PC-3 (cell line): ENCODE measurements at regions not wholly inside any gene's neighbourhood (a gene's known extent, or its start where the extent isn't known, plus 50 kb on each side); places are given as distances from the start of the nearest gene placed in this dataset.

Source experiments
- EZH2 ChIP-seq: fragments of 300-600 bp; sonication (generic); IDR thresholded peaks from one replicate; pipeline ENCODE4 v1.6.1; 2017; ENCODE audit warnings: antibody characterized with exemption, mild to moderate bottlenecking, low read length; ENCODE audit not compliant: unreplicated experiment
- EZH2phosphoT487 ChIP-seq: fragments of 300-600 bp; sonication (generic); IDR thresholded peaks from 2 replicates; pipeline ENCODE4 v1.6.1; 2018; ENCODE audit warnings: mild to moderate bottlenecking, antibody characterized with exemption, low read length, borderline replicate concordance
- TF ChIP-seq, protein P1 (sequence below): fragments of 300-600 bp; sonication (generic); conservative IDR thresholded peaks from 2 replicates; pipeline ENCODE4 v1.5.1; 2017; ENCODE audit warnings: antibody characterized with exemption, low read depth, mild to moderate bottlenecking, low read length

DNA sequence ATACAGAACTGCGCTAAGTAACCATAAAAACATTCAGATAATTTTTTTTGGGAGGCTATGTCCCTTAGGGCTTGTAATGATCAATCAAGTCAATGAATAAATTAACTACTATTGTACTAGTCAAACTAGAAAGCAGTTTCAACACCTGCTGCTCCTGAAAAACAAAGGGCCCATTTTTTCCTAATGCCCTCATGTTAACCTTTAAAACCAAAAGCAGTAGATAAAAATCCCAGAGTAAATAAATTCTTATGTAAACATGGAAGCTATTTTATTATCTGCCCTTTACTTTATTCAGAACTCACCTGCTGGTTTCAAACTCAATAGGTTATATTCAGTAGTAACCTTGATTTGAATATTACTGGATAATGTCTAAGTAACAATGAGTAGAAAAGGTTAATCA lies 159.5 kb upstream of the STARD13 start:
- TF ChIP-seq EZH2phosphoT487 (no peak), EZH2 (no peak)
- TF ChIP-seq, protein P1, sequence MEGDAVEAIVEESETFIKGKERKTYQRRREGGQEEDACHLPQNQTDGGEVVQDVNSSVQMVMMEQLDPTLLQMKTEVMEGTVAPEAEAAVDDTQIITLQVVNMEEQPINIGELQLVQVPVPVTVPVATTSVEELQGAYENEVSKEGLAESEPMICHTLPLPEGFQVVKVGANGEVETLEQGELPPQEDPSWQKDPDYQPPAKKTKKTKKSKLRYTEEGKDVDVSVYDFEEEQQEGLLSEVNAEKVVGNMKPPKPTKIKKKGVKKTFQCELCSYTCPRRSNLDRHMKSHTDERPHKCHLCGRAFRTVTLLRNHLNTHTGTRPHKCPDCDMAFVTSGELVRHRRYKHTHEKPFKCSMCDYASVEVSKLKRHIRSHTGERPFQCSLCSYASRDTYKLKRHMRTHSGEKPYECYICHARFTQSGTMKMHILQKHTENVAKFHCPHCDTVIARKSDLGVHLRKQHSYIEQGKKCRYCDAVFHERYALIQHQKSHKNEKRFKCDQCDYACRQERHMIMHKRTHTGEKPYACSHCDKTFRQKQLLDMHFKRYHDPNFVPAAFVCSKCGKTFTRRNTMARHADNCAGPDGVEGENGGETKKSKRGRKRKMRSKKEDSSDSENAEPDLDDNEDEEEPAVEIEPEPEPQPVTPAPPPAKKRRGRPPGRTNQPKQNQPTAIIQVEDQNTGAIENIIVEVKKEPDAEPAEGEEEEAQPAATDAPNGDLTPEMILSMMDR = no peak
